Stimulated activated CD4-positive, alpha-beta T cell treated with anti-CD3 and anti-CD28 coated beads, Interleukin-15, amount 100 ng/mL, for 24 hours (primary cell): ENCODE measurements at regions not wholly inside any gene's neighbourhood (a gene's known extent, or its start where the extent isn't known, plus 50 kb on each side); places are given as distances from the start of the nearest gene placed in this dataset.
A peak's percentile ranks its signal among the peaks of the same experiment; 100 is the strongest.

Experiments used
- DNase-seq: peaks from one replicate; pipeline ENCODE4 v3.0.0-alpha.2; 2020

- DNase-seq: no peak
These were observed 342.4 kb downstream of the BCOR start for GRCh38 chrX:39755143-39756032.

- no peak for DNase-seq
These were observed 341.5 kb downstream of the BCOR start for GRCh38 chrX:39756086-39756883.

- no peak for DNase-seq
These were observed 339.8 kb downstream of the BCOR start for GRCh38 chrX:39757971-39758370.

GRCh38 chrX:39758791-39759525 is 338.8 kb downstream of the BCOR start:
- no peak for DNase-seq

GRCh38 chrX:39759526-39760224 is 338.1 kb downstream of the BCOR start:
- no peak for DNase-seq

- peak; percentile 36 for DNase-seq
These were observed 336.8 kb downstream of the BCOR start for GRCh38 chrX:39760930-39761329.

GRCh38 chrX:39762266-39762841 is 335.4 kb downstream of the BCOR start:
- no peak for DNase-seq

- DNase-seq: no peak
These were observed 333.3 kb downstream of the BCOR start for GRCh38 chrX:39764441-39764914.

GRCh38 chrX:39765327-39765726 is 332.4 kb downstream of the BCOR start:
- DNase-seq: no peak

GRCh38 chrX:39766085-39766726 is 331.6 kb downstream of the BCOR start:
- DNase-seq: no peak

- no peak for DNase-seq
These were observed 330.9 kb downstream of the BCOR start for GRCh38 chrX:39766855-39767254.

GRCh38 chrX:39767446-39767845 is 330.3 kb downstream of the BCOR start:
- DNase-seq: no peak

GRCh38 chrX:39769748-39770147 is 328.0 kb downstream of the BCOR start:
- DNase-seq: no peak

GRCh38 chrX:39771089-39771488 is 326.7 kb downstream of the BCOR start:
- DNase-seq: no peak

- peak; percentile 77 for DNase-seq
These were observed 325.5 kb downstream of the BCOR start for GRCh38 chrX:39772057-39772832.

GRCh38 chrX:39773150-39773549 is 324.6 kb downstream of the BCOR start:
- DNase-seq: no peak

- DNase-seq: peak; percentile 36
These were observed 323.6 kb downstream of the BCOR start for GRCh38 chrX:39773923-39774773.

- no peak for DNase-seq
These were observed 322.9 kb downstream of the BCOR start for GRCh38 chrX:39774774-39775328.

GRCh38 chrX:39777623-39778025 is 320.1 kb downstream of the BCOR start:
- peak; percentile 41 for DNase-seq
